Skeletal muscle satellite cell (primary cell): ENCODE measurements at regions not wholly inside any gene's neighbourhood (a gene's known extent, or its start where the extent isn't known, plus 50 kb on each side); places are given as distances from the start of the nearest gene placed in this dataset.

Source experiments
- H3K27me3 ChIP-seq: 2 replicates; pipeline ENCODE4 v1.7.0; 2013; ENCODE audit warnings: low read length; ENCODE audit not compliant: control insufficient read depth, insufficient read depth
- H3K36me3 ChIP-seq: 2 replicates; pipeline ENCODE4 v1.7.0; 2013; ENCODE audit warnings: mild to moderate bottlenecking, control low read depth, low read length; ENCODE audit not compliant: insufficient read depth
- H3K4me1 ChIP-seq: 2 replicates; pipeline ENCODE4 v1.7.0; 2013; ENCODE audit warnings: low read length; ENCODE audit not compliant: control insufficient read depth, insufficient read depth
- H3K4me2 ChIP-seq: 2 replicates; pipeline ENCODE4 v1.7.0; 2013; ENCODE audit warnings: mild to moderate bottlenecking, low read length
- H3K4me3 ChIP-seq: 2 replicates; pipeline ENCODE4 v1.7.0; 2013; ENCODE audit warnings: low read length
- H3K9ac ChIP-seq: 2 replicates; pipeline ENCODE4 v1.7.0; 2013; ENCODE audit warnings: mild to moderate bottlenecking, low read depth, low read length, moderate library complexity
- H3K9me3 ChIP-seq: replicated peaks from 2 replicates; pipeline ENCODE4 v1.7.0; 2013; ENCODE audit warnings: mild to moderate bottlenecking, control low read depth, low read length

DNA sequence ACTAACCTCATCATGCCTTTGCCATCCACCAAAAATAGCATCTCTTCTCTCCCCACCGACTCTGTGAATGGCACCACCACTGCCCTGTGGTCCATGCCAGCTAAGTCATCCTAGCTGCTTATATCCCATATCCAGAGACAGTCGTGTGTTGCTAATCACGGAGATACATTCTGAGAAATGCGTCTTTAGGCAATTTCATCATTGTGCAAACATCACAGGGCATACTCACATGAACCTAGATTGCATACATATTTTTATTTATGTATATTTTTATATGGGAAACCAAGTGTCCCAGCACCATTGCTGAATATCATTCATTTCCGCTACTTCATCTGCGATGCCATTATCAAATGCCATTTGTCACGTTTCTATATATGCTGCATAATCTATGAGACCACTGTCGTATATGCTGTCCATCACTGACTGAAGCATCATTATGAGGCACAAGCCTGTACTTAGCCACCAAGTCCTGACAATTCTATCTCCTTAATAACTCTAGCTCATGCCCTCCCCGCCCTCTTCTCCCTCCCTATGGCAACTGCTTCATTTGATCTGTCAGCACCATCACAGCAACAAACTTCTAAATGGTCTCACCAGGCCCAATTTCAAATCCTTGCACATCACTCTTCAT lies 104.2 kb downstream of the HSPH1 start:
- Histone ChIP-seq H3K4me2 (no peak overlapping the region), H3K9ac (no peak overlapping the region), H3K9me3 (no peaks in the 10 kb centered on the region), H3K36me3 (no peaks in the 10 kb centered on the region), H3K4me1 (no peaks in the 10 kb centered on the region), H3K27me3 (peaks cover 17% of the 10 kb centered on the region), H3K4me3 (no peak overlapping the region)

DNA sequence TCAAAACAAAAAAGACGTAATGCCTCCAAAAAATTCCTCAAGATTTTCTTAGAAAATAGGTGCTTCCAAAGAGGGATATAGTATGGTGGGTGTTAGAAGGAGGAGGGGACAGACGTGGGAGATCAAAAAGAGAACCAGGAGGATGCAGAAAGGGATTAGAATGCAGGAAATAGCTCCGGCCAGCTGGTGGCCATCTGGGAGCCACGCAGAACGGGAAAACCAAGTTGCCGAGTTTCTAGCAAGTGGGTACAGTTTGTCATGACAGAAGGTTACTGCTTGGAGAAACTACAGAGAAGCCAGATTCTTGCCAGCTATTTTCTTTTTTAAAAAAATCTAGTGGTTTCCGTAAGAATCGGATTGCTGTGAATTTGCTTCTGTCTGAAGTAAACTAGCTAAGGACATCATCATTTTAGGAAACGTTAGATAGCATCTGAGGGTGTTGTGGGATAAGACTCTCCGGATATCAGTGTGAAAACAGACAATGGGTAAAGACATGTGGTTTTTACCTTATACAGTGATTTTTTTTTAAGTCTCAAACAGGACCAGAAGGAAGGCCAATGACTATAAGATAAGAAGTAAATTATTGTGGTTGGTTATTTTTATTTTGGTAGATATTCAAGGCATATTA lies 104.9 kb downstream of the HSPH1 start:
- H3K27me3 ChIP-seq, result peaks cover 22% of the 10 kb centered on the region
- no peak overlapping the region for H3K4me2 ChIP-seq
- no peak overlapping the region for H3K9ac ChIP-seq
- no peaks in the 10 kb centered on the region for H3K36me3 ChIP-seq
- no peaks in the 10 kb centered on the region for H3K9me3 ChIP-seq
- H3K4me1 ChIP-seq, result no peaks in the 10 kb centered on the region
- H3K4me3 ChIP-seq, result no peak overlapping the region

DNA sequence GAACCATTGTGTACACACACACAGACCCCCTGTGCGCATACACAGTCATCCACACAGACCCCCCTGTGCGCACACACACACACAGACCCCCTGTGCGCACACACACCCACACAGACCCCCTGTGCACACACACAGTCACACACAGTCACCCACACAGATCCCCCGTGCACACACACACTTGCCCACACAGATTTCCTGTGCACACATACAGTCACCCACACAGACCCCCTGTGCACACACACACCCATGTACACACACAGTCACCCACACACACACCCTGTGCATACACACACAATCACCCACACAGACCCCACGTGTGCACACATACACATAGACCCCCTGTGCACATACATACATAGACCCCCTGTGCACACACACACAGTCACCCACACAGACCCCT lies 106.1 kb downstream of the HSPH1 start:
- Histone ChIP-seq H3K4me1 (no peaks in the 10 kb centered on the region), H3K9ac (no peak overlapping the region), H3K4me3 (no peak overlapping the region), H3K36me3 (no peaks in the 10 kb centered on the region), H3K27me3 (peaks cover 17% of the 10 kb centered on the region), H3K9me3 (no peaks in the 10 kb centered on the region), H3K4me2 (no peak overlapping the region)

DNA sequence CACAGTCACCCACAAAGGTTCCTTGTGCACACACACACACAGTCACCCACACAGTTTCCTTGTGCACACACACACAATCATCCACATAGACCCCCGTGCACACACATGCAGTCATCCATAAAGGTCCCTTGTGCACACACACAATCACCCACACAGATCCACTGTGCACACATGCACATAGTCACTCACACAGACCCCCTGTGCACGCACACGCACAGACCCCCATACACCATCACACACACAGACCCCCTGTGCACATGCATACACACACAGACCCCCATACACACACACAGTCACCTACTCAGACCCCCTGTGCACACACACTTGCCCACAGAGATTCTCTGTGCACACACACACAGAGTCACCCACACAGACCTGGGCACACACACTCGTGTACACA lies 107.1 kb downstream of the HSPH1 start:
- Histone ChIP-seq H3K4me1 (no peaks in the 10 kb centered on the region), H3K4me2 (no peak overlapping the region), H3K36me3 (no peaks in the 10 kb centered on the region), H3K4me3 (no peak overlapping the region), H3K9me3 (no peaks in the 10 kb centered on the region), H3K27me3 (peaks cover 15% of the 10 kb centered on the region), H3K9ac (no peak overlapping the region)

DNA sequence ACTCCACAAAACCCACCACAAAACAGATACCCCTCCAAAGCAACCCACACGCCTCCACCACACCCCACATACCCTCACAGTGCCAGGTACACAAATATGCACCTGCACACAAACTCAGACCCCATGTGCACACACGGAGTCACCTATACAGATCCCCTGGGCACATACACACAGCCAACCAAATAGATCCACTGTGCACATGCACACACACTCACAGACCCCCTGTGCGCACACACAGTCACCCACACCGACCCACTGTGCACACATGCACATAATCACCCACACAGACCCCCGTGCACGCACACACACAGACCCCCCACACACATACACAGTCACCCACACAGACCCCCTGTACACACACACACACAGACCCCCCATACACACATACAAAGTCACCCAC lies 107.8 kb downstream of the HSPH1 start:
- H3K9me3 ChIP-seq, result no peaks in the 10 kb centered on the region
- H3K4me3 ChIP-seq, result no peak overlapping the region
- H3K36me3 ChIP-seq, result no peaks in the 10 kb centered on the region
- H3K4me2 ChIP-seq, result no peak overlapping the region
- no peaks in the 10 kb centered on the region for H3K4me1 ChIP-seq
- peaks cover 15% of the 10 kb centered on the region for H3K27me3 ChIP-seq
- H3K9ac ChIP-seq, result no peak overlapping the region

DNA sequence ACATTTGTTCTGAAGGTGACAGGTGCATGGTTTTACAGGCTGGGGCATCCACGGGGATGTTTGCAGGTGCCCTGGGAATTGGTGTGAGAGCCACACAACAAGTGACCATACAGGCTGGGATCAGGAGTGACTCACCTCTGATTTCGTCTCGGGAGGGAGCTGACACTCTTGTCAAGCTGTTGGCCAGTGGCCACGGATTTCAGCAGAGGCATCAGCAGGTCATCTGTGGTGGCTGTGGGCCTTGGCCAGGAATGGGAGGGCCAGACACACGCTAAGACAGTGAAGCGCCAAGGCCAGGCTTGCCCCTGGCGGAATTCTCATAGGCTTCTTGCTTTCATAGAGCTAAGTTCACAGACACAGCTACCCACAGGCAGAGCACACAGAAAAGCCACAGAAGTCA lies 108.6 kb downstream of the HSPH1 start:
- no peak overlapping the region for H3K4me3 ChIP-seq
- H3K36me3 ChIP-seq, result no peaks in the 10 kb centered on the region
- H3K9ac ChIP-seq, result no peak overlapping the region
- peaks cover 15% of the 10 kb centered on the region for H3K27me3 ChIP-seq
- no peak overlapping the region for H3K4me2 ChIP-seq
- no peaks in the 10 kb centered on the region for H3K9me3 ChIP-seq
- H3K4me1 ChIP-seq, result no peaks in the 10 kb centered on the region

DNA sequence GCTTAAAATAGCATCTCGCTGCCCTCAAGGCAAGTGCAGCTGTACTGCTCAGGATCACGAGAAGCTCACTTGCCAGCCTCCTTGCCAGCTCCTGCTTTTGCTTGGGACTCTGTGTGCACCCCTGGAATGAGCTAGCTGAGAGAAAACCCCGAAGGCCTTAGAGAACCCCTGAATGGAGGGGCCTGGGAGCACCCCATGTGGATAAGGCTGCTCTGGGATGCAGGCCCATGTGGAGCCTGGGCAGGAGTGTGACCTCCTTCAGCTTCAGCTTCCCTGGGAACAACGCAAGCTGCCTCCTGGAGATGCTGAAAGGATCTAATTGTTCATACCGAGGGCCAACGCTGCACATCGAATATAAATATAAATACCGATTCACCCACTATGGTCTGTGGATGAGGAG lies 109.2 kb downstream of the HSPH1 start:
- no peaks in the 10 kb centered on the region for H3K4me1 ChIP-seq
- no peak overlapping the region for H3K9ac ChIP-seq
- no peak overlapping the region for H3K4me3 ChIP-seq
- H3K9me3 ChIP-seq, result no peaks in the 10 kb centered on the region
- H3K4me2 ChIP-seq, result no peak overlapping the region
- peaks cover 15% of the 10 kb centered on the region for H3K27me3 ChIP-seq
- no peaks in the 10 kb centered on the region for H3K36me3 ChIP-seq

DNA sequence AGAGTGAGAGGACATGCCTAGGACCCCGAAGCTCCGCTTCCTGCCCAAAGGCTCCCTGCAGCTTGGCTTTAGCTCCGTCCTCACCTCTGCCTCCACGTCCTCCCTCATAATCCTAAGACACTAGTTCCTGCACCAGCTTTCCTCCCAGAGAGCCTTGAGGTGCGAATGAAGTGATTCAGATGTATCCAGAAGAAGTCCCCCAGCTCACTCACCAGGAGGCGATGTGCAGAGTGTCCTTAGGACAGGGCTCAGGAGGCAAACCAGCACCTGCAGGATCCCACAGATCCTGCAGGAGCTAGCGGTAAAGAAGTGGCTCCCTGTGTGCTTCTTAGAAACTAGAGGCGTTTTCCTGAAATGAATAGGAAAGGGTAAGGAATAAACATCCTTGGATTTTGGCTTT lies 109.7 kb downstream of the HSPH1 start:
- Histone ChIP-seq H3K27me3 (peaks cover 15% of the 10 kb centered on the region), H3K9ac (no peak overlapping the region), H3K4me1 (peaks cover 2% of the 10 kb centered on the region), H3K4me2 (no peak overlapping the region), H3K36me3 (no peaks in the 10 kb centered on the region), H3K9me3 (no peaks in the 10 kb centered on the region), H3K4me3 (no peak overlapping the region)

DNA sequence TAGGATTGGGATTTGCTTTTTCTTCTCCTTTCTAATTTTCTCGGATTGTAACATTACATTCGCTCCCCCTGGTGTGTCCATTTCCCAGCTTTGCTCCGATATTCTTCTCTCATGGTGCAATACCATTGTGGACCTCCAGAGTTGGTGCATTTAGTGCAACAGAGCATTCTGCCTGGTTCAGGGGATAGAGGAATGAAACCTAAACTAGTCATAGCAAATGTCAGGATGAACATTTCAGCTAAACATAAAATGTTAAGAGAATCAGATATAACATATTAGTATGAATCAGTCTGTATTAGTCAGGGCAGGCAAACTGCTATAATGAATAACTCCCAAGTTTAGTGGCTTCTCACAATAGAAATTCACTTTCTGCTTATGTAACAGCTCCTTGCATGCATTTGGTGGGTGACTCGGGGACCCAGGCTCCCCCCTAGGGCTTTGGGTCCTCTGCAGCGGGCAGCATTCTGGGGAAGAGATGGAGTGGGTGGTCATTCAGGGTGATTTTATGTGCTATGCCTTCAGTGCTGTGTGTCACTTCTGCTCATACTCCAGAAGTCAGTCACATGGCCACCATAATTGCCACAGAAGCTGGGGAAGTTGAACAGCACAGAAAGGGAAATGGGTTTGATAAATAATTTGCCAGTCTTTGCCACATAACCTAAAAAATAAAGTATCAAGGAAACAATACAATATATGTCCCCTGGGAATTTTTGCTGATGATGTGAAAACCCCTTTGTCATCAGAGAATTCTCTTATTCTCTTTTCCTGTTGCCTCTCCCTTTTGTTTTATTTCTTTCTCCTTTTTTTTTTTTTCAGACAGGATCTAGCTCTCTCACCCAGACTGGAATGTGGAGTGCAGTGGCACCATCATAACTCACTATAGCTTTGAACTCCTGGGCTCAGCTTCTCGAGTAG lies 111.0 kb downstream of the HSPH1 start:
- Histone ChIP-seq H3K9ac (no peak overlapping the region), H3K4me1 (peaks cover 15% of the 10 kb centered on the region), H3K27me3 (peaks cover 15% of the 10 kb centered on the region), H3K4me2 (no peak overlapping the region), H3K9me3 (no peaks in the 10 kb centered on the region), H3K4me3 (no peak overlapping the region), H3K36me3 (no peaks in the 10 kb centered on the region)

DNA sequence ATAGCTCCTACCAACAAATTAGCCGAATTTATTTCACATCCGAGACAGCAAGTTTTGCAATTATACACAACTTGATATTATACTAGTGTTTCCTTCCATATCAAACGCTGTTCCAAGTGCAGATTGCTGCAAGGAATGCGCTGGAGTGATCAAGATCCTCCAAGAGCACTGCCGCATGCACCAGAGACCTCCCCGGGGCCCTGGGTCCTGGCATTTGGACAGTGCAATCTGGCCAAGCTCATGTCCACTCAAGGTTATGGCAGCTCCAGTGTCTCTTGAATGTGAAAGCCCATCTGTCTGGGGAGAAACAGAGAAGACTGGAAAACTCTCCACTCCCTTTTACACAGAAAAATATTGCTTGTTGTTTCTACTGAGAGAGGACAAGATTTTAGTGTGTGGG lies 111.9 kb downstream of the HSPH1 start:
- peaks cover 24% of the 10 kb centered on the region for H3K4me1 ChIP-seq
- no peak overlapping the region for H3K4me3 ChIP-seq
- peaks cover 15% of the 10 kb centered on the region for H3K27me3 ChIP-seq

DNA sequence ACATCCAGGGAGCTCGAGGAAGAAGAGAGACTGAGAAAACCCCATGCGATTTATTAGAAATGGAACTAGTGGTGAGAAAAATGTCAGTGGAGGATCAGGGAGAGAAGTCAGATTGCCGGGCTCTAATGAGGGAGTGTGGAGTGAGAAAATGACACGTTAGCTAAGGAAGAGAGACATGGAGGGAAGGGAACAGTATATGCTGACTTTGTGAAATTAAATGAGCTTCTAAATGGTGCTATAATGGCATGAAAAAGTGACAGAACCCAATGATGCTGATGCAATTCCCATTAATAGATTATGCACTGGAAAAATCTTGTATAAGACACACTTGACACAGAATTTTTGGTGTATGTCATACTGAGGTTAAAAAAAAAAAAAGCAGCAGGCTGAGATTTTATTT lies 112.6 kb downstream of the HSPH1 start:
- Histone ChIP-seq H3K4me2 (no peak overlapping the region), H3K27me3 (peaks cover 15% of the 10 kb centered on the region), H3K4me3 (no peak overlapping the region), H3K9me3 (no peaks in the 10 kb centered on the region), H3K9ac (no peak overlapping the region), H3K4me1 (peaks cover 28% of the 10 kb centered on the region), H3K36me3 (no peaks in the 10 kb centered on the region)

More for the DNA sequence above, 111.9 kb downstream of the HSPH1 start:
- no peaks in the 10 kb centered on the region for H3K9me3 ChIP-seq
- H3K4me2 ChIP-seq, result no peak overlapping the region
- H3K36me3 ChIP-seq, result no peaks in the 10 kb centered on the region
- no peak overlapping the region for H3K9ac ChIP-seq
